Bronchial epithelial cell (primary cell): ENCODE measurements at regions not wholly inside any gene's neighbourhood (a gene's known extent, or its start where the extent isn't known, plus 50 kb on each side); places are given as distances from the start of the nearest gene placed in this dataset.
"Not testable (repeated sequence)": the region's sequence is repeated elsewhere in the genome, so short reads cannot be mapped to it uniquely, and the experiment has no call there.

Source experiments
- DNase-seq: peaks from one replicate; pipeline ENCODE4 v3.0.0-alpha.2; 2010; ENCODE audit warnings: low read depth
- FAIRE-seq: peaks from 2 replicates; lab custom pipeline; 2011; peaks lifted over from hg19 to GRCh38; lab: Jason Lieb, UNC
- H3K27me3 ChIP-seq: 2 replicates; pipeline ENCODE4 v1.5.1; 2011; ENCODE audit warnings: low read length; ENCODE audit not compliant: control insufficient read depth, insufficient read depth
- H3K36me3 ChIP-seq: 2 replicates; pipeline ENCODE4 v1.5.1; 2011; ENCODE audit warnings: low read length; ENCODE audit not compliant: control insufficient read depth, insufficient read depth
- H3K4me3 ChIP-seq: 2 replicates; pipeline ENCODE4 v1.5.1; 2011; ENCODE audit warnings: mild to moderate bottlenecking, low read depth, low read length, control low read depth
- TF ChIP-seq, protein P1 (sequence below): IDR thresholded peaks from 2 replicates; pipeline ENCODE4 v1.5.1; 2011; ENCODE audit warnings: mild to moderate bottlenecking, moderate library complexity, low read length, control low read depth, inconsistent platforms; ENCODE audit not compliant: insufficient read depth, severe bottlenecking

DNA sequence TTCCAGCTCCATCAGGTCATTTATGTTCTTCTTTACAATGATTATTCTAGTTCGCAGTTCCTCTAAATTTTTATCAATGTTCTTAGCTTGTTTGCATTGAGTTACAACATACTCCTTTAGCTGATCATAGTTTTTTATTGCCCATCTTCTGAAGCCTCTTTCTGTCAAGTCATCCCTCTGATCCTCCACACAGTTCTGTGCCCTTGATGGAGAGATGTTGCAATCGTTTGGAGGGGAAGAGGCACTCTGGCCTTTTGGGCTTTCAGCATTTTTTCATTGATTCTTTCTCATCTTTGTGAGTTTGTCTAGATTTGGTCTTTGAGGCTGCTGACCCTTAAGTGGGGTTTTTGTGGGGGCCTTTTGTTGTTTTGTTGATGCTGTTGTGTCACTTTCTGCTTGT lies 234.6 kb upstream of the CBLB start:
- Histone ChIP-seq H3K27me3 (no peaks in the 10 kb centered on the region), H3K36me3 (no peaks in the 10 kb centered on the region), H3K4me3 (no peak overlapping the region)
- TF ChIP-seq, protein P1, sequence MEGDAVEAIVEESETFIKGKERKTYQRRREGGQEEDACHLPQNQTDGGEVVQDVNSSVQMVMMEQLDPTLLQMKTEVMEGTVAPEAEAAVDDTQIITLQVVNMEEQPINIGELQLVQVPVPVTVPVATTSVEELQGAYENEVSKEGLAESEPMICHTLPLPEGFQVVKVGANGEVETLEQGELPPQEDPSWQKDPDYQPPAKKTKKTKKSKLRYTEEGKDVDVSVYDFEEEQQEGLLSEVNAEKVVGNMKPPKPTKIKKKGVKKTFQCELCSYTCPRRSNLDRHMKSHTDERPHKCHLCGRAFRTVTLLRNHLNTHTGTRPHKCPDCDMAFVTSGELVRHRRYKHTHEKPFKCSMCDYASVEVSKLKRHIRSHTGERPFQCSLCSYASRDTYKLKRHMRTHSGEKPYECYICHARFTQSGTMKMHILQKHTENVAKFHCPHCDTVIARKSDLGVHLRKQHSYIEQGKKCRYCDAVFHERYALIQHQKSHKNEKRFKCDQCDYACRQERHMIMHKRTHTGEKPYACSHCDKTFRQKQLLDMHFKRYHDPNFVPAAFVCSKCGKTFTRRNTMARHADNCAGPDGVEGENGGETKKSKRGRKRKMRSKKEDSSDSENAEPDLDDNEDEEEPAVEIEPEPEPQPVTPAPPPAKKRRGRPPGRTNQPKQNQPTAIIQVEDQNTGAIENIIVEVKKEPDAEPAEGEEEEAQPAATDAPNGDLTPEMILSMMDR, result no peak
- DNase-seq (no peak), FAIRE-seq (no peak)

DNA sequence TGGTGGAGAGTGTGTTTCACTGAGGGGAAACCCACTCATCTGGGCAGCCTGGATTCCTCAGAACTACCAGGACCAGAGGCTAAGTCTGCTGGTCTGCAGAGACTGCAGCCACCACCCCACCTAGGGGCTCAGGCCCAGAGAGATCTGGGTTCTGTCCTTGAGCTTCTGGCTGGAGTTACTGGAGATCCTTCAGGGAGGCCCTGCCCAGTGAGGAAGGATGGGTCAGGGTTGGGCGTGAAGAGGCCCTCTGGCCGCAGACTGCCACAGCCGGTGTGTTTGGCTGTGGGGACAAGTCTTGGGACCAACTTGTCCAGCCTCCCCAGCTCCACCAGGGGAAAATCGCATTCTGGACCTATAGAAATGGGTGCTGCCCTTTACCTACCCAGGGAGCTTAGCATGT lies 235.3 kb upstream of the CBLB start:
- no peak overlapping the region for H3K4me3 ChIP-seq
- TF ChIP-seq, protein P1, result no peak
- DNase-seq (no peak), FAIRE-seq (no peak)
- H3K27me3 ChIP-seq, result no peaks in the 10 kb centered on the region
- H3K36me3 ChIP-seq, result no peaks in the 10 kb centered on the region

GRCh38 chr3:106108925-106109324 lies 240.1 kb upstream of the CBLB start:
- TF ChIP-seq, protein P1, result no peak
- Histone ChIP-seq H3K4me3 (no peak overlapping the region), H3K27me3 (no peaks in the 10 kb centered on the region), H3K36me3 (no peaks in the 10 kb centered on the region)
- DNase-seq, result no peak
- no peak for FAIRE-seq

DNA sequence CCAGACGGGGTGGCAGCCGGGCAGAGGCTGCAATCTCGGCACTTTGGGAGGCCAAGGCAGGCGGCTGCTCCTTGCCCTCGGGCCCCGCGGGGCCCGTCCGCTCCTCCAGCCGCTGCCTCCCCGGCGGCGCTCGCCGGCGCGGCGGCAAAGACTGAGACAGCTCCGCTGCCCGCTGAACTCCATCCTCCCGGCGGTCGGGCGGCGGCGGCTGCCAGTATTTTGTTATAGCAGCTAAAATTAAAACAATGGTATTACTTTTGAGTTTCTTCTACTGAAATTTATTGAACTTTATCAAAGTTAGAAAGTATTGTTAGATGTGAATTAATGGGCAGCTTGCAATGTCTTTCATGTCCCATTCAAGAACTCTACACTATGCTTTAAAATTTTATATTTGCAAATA lies 243.7 kb upstream of the CBLB start:
- H3K36me3 ChIP-seq, H3K4me3 ChIP-seq, FAIRE-seq, H3K27me3 ChIP-seq, DNase-seq: not testable (repeated sequence)

- DNase-seq (no peak), FAIRE-seq (no peak)
- Histone ChIP-seq H3K4me3 (no peak overlapping the region), H3K36me3 (no peaks in the 10 kb centered on the region), H3K27me3 (no peaks in the 10 kb centered on the region)
- TF ChIP-seq, protein P1, result no peak
These were observed 244.9 kb upstream of the CBLB start for GRCh38 chr3:106113747-106114146.

GRCh38 chr3:106114220-106114619 lies 245.4 kb upstream of the CBLB start:
- FAIRE-seq, result no peak
- no peak for DNase-seq
- TF ChIP-seq, protein P1, result no peak
- no peaks in the 10 kb centered on the region for H3K36me3 ChIP-seq
- no peak overlapping the region for H3K4me3 ChIP-seq
- H3K27me3 ChIP-seq, result no peaks in the 10 kb centered on the region
